AG04450 (cell line): ENCODE measurements at regions not wholly inside any gene's neighbourhood (a gene's known extent, or its start where the extent isn't known, plus 50 kb on each side); places are given as distances from the start of the nearest gene placed in this dataset.

Experiments used
- CTCF ChIA-PET: fragments of 300-600, 350-600 bp; formaldehyde crosslinking; extraction: SDS; loops from one replicate; lab custom pipeline; 2022; ENCODE audit warnings: antibody characterized with exemption, inconsistent platforms; lab: Charles Lee
- POLR2A ChIA-PET: fragments of 350-600 bp; formaldehyde crosslinking; extraction: SDS; loops from one replicate; lab custom pipeline; 2021; ENCODE audit warnings: antibody characterized with exemption, inconsistent platforms; lab: Yijun Ruan, JAX
- DNase-seq: peaks from one replicate; pipeline ENCODE4 v3.0.0-alpha.2; 2011; ENCODE audit warnings: low read depth, low spot score
- H3K27ac ChIP-seq: one replicate; pipeline ENCODE4 v1.5.1; 2012; ENCODE audit warnings: low read depth, low read length, control low read depth
- H3K27me3 ChIP-seq: one replicate; pipeline ENCODE4 v1.6.0; 2012; ENCODE audit warnings: low read length; ENCODE audit not compliant: control insufficient read depth, insufficient read depth
- H3K4me3 ChIP-seq: 2 replicates; pipeline ENCODE4 v1.5.1; 2011; ENCODE audit warnings: mild to moderate bottlenecking, low read depth, low read length, control low read depth
- H3K9me3 ChIP-seq: 2 replicates; pipeline ENCODE4 v1.5.1; 2012; ENCODE audit warnings: low read length; ENCODE audit not compliant: control insufficient read depth, insufficient read depth
- TF ChIP-seq, protein P1 (sequence below): IDR thresholded peaks from 2 replicates; pipeline ENCODE4 v1.5.1; 2011; ENCODE audit warnings: low read depth, low read length, control low read depth, inconsistent platforms

DNA sequence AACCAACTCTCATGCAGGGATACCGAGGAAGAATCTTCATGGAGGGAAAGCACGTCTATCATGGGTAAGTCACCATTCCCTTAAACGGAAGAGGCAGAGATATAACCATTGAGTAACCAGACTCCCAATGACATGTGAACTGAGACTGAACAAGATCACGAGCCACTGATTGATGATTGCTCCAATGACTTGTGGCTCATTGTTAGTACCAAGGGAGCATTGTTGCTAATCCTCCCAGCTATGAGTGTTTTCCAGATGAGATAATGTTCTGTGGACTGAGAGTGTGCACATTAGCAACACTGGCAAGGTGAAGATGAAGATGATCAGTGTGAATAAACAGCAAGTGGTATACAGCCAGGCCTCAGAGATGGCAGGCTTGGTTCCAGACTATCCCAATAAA is 219.2 kb upstream of the MAP3K1 start:
- ChIA-PET POLR2A (no interaction called here), CTCF (no interaction called here)
- DNase-seq: no peak
- TF ChIP-seq, protein P1, sequence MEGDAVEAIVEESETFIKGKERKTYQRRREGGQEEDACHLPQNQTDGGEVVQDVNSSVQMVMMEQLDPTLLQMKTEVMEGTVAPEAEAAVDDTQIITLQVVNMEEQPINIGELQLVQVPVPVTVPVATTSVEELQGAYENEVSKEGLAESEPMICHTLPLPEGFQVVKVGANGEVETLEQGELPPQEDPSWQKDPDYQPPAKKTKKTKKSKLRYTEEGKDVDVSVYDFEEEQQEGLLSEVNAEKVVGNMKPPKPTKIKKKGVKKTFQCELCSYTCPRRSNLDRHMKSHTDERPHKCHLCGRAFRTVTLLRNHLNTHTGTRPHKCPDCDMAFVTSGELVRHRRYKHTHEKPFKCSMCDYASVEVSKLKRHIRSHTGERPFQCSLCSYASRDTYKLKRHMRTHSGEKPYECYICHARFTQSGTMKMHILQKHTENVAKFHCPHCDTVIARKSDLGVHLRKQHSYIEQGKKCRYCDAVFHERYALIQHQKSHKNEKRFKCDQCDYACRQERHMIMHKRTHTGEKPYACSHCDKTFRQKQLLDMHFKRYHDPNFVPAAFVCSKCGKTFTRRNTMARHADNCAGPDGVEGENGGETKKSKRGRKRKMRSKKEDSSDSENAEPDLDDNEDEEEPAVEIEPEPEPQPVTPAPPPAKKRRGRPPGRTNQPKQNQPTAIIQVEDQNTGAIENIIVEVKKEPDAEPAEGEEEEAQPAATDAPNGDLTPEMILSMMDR: no peak
- no peak overlapping the region for H3K27ac ChIP-seq
- H3K9me3 ChIP-seq: no peaks in the 10 kb centered on the region
- no peak overlapping the region for H3K4me3 ChIP-seq
- H3K27me3 ChIP-seq: peaks cover 24% of the 10 kb centered on the region

DNA sequence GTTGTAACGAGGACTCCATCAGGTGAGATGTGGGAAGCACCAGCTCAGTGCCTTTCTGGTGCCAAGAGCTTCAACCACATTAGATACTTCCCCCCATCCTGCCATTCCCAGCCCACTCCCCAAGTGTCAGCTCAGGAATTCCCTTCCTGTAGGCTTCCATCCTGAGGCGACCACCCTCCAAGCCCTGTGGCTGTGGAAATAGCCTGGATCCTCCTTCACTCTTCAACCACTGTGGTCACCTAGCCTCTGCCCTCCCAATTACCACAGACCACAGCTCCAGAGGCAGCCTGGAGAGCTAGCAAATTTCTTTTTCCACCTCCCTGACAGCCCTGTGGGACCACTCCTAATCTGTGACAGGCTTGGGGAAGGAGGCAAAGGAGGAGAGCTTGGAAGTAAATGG is 219.8 kb upstream of the MAP3K1 start:
- Histone ChIP-seq H3K27me3 (peaks cover 24% of the 10 kb centered on the region), H3K27ac (no peak overlapping the region), H3K9me3 (no peaks in the 10 kb centered on the region), H3K4me3 (no peak overlapping the region)
- TF ChIP-seq, protein P1: no peak
- ChIA-PET POLR2A (no interaction called here), CTCF (no interaction called here)
- DNase-seq: no peak

DNA sequence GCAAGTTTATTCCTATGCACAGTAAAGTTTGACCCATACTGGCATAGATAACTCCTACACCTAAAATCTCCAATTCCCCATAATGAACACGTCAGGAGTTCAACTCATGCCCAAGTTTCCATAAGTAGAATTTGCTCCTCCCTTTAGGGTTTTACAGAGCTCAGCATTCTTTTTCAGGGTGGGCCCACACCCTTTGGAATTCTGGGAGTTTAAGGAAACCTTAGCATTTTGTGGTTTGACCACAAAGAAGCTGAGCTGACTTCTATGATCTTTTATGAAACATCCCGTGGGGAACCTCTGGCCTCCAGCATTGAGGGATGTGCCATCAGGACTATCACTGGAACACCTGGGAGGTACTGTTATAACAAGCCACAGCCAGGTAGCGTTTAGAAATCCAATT is 220.6 kb upstream of the MAP3K1 start:
- no peaks in the 10 kb centered on the region for H3K9me3 ChIP-seq
- no peak for DNase-seq
- H3K27me3 ChIP-seq: peaks cover 24% of the 10 kb centered on the region
- H3K27ac ChIP-seq: no peak overlapping the region
- CTCF ChIA-PET: no interaction called here
- TF ChIP-seq, protein P1: no peak
- no peak overlapping the region for H3K4me3 ChIP-seq
- POLR2A ChIA-PET: no interaction called here

DNA sequence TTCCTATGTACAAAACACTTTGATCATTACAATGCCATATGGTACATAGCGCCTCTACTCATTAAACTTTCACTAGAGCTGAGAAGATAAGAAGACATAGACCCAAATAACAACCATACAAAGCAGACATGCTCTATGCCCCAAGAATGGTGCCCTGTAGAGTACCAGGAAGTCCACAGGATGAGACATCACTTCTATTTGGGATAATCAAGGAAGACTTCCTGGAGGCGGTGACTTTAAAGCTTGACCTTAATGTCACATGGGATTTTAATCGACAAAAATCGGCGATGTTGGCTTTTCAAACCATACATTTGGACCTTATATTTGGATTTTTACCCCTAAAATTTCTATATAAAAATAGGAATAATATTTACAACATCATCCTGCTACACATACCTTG is 224.3 kb upstream of the MAP3K1 start:
- TF ChIP-seq, protein P1: no peak
- Histone ChIP-seq H3K4me3 (no peak overlapping the region), H3K27me3 (peaks cover 33% of the 10 kb centered on the region), H3K27ac (no peak overlapping the region), H3K9me3 (no peaks in the 10 kb centered on the region)
- ChIA-PET POLR2A (no interaction called here), CTCF (no interaction called here)
- DNase-seq: no peak

DNA sequence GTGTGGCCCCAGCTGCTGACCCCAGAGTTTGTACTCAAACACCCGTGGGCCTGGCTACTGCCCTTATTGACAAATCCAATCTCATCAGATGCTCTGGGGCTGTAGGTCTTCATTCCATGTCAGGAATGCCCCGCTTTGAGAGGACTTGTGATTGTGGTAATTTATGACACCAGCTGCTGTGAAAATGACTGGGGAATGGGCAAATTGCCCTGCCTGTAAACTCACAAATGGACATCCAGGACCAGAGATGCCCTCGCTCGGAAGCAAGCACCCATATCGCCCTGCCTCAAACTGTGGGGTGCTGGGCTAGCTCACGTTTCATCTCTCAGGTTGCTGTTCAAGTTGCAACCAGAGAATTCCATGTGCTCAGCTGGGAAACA is 225.9 kb upstream of the MAP3K1 start:
- Histone ChIP-seq H3K27me3 (peaks cover 24% of the 10 kb centered on the region), H3K4me3 (no peak overlapping the region), H3K27ac (no peak overlapping the region), H3K9me3 (no peaks in the 10 kb centered on the region)
- ChIA-PET CTCF (no interaction called here), POLR2A (no interaction called here)
- no peak for DNase-seq
- TF ChIP-seq, protein P1: no peak
